Head of caudate nucleus (tissue), 42 donors: ENCODE measurements at regions not wholly inside any gene's neighbourhood (a gene's known extent, or its start where the extent isn't known, plus 50 kb on each side); places are given as distances from the start of the nearest gene placed in this dataset.

ENCODE experiments used
- DNase-seq, 42 donors: peaks; one replicate each; pipeline versions ENCODE4 v3.0.0 to v3.0.0-alpha.2; 2020 to 2021; ENCODE audit warnings: mixed read lengths in 7 of 42
- intact Hi-C: fragments of 100-400 bp; cut with DNase I; formaldehyde crosslinking; loops from one replicate; pipeline ENCODE4 v1.15.0; 2022

- DNase-seq, result no peak
- intact Hi-C loops, result no loop called here
These were observed 255.4 kb downstream of the ETNK1 start for GRCh38 chr12:22880331-22880730.

GRCh38 chr12:22880807-22881206 lies 255.8 kb downstream of the ETNK1 start:
- intact Hi-C loops, result no loop called here
- no peak for DNase-seq

GRCh38 chr12:22881878-22882385 lies 257.0 kb downstream of the ETNK1 start:
- no peak for DNase-seq
- intact Hi-C loops, result no loop called here

- intact Hi-C loops, result no loop called here
- DNase-seq, result no peak
These were observed 257.6 kb downstream of the ETNK1 start for GRCh38 chr12:22882559-22882958.

- no peak for DNase-seq
- intact Hi-C loops, result no loop called here
These were observed 268.9 kb downstream of the ETNK1 start for GRCh38 chr12:22893878-22894277.

GRCh38 chr12:22899184-22899583 lies 274.2 kb downstream of the ETNK1 start:
- DNase-seq, result no peak
- intact Hi-C loops, result no loop called here

DNA sequence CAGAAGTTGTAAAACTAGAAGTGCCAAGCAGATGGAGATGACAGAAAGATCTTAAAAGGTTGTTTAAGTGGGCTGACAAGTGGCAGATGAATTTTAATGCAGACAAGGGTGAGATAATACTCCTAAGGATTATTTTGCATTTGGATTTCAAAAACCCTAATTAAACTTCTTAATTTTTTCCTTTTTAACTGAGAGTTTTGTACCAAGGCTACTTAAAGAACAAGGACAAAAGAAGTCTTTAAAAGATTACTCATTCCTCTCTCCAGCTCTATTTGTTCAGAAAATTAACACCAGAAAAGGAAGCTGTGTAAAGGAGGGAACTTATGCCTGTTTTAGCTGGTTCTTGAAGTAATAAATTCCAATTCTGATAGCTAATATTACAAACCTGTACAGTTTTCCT lies 275.4 kb downstream of the ETNK1 start:
- intact Hi-C loops, result no loop called here
- DNase-seq, result no peak

DNA sequence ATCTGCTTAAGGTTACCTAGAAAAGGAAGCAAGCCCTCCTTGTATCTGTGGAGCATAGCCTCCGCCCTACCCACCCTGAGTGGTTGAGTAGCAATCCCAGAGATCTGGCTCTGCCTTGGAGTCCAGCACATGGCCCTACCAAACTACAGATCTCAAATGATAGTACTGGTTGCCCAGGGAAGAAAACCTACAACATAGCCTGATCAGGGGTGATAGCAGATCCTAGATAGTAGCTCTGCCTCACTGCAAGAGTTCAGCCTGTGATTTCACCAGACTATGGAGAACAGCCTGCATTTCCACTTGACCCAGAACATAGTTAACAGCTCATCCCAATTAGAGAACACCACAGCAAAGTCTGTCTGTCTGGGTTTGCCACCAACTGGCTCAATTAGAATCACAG lies 279.5 kb downstream of the ETNK1 start:
- DNase-seq, result no peak
- intact Hi-C loops, result no loop called here

DNA sequence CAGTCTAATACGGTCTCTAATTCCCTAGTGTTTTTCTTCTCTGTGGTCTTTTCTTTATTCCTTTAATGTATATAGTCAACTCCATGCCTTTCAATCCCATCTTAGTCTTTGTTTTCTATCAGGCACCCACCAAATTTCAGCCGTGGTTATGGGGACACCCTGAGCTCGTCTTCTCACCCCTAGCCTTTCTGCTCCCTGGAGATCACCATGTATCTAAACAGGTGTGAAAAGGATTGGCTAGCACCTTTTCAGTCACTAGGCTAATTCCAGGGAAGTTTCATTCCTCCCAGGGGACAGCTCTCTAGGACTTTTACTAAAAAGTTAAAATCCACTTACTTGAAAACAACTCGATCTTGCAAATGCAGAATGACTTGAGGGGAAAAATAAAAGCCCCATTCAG lies 291.3 kb downstream of the ETNK1 start:
- no peak for DNase-seq
- intact Hi-C loops, result no loop called here

GRCh38 chr12:22916815-22917214 lies 291.8 kb downstream of the ETNK1 start:
- intact Hi-C loops, result no loop called here
- DNase-seq, result no peak

- DNase-seq, result no peak
- intact Hi-C loops, result no loop called here
These were observed 294.9 kb downstream of the ETNK1 start for GRCh38 chr12:22919883-22920282.

GRCh38 chr12:22923768-22924167 lies 298.8 kb downstream of the ETNK1 start:
- DNase-seq, result no peak
- intact Hi-C loops, result no loop called here

- intact Hi-C loops, result no loop called here
- no peak for DNase-seq
These were observed 299.4 kb downstream of the ETNK1 start for GRCh38 chr12:22924391-22924790.

DNA sequence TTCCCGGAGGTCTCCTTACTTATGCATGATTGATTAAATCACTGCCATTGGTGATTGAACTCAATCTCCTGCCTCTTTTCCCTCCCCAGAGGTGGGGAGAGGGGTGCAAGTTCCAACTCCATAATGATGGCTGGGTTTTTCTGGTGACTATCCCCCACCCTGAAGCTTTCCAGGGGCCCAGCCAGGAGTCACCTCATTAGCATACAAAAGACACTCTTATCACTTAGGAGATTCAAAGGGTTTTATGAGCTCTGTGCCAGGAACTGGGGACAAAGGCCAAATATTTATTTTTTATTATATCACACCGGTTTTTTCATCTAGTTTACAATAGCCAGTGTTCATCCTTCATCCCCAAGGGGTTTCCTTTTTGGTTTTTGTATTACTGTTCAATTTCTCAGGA lies 300.7 kb downstream of the ETNK1 start:
- no peak for DNase-seq
- intact Hi-C loops, result no loop called here

DNA sequence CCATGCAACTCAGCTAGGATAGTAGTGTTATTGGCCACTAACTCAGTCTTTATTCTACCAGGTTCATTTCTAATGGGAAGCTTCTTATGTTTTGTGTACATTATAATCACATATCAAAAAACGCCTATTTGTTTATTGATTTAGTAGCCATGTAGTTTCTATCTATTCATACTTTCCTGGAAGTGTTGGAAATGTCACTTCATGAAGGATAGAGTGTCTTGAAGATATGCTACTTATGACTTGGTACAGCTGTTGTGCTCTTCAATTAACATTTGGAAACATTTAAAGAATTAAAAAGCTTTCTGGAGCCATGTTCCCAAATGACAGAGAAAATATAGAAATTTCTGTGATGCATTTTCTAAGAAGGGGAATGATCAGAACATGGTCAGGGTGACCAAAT lies 307.5 kb downstream of the ETNK1 start:
- intact Hi-C loops, result no loop called here
- DNase-seq, result no peak

DNA sequence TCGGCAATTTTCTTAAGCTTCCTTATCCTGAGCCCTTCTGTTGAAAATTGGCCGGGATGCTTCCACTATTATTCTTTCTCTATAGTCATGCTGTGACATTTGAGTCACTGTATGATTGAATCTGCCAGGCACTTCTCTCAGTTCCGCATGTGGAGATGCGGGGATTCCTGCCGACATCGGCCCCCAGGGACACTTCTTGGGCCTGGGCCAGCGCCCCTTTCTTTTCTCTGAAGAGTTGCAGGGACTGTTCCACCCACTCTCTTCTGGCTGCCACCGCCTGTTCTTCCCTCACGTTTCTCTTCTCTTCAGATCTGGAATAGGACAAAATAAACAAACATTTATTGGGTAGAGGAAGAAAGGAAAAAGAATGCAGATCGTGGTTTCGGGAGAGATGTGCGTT lies 310.1 kb downstream of the ETNK1 start:
- intact Hi-C loops, result no loop called here
- no peak for DNase-seq

GRCh38 chr12:22935501-22935900 lies 310.5 kb downstream of the ETNK1 start:
- intact Hi-C loops, result no loop called here
- no peak for DNase-seq

GRCh38 chr12:22938323-22938722 lies 313.4 kb downstream of the ETNK1 start:
- DNase-seq, result no peak
- intact Hi-C loops, result no loop called here

- no peak for DNase-seq
- intact Hi-C loops, result no loop called here
These were observed 326.2 kb downstream of the ETNK1 start for GRCh38 chr12:22951206-22951605.

- intact Hi-C loops, result no loop called here
- no peak for DNase-seq
These were observed 331.7 kb downstream of the ETNK1 start for GRCh38 chr12:22956690-22957089.

GRCh38 chr12:22967171-22967570 lies 342.2 kb downstream of the ETNK1 start:
- no peak for DNase-seq
- intact Hi-C loops, result no loop called here

DNA sequence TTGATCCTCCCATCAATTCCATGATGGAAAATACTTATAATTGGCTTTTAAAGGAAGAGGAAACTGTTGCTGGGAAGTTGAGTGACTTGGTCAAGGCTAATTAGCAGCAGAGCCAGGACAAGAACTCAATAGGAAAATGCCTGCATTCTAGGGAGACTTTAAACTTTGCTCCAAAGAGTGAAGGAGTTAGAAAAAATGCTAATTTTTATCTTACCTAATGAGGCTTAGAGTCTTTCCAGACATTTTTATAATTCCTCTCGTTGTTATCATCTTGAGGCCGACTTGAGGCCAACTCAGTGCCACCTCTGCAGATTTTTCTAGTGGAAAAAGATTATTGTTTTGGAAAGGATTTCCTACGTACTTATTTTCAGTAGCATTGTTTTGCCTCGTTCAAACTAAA lies 344.6 kb downstream of the ETNK1 start:
- intact Hi-C loops, result no loop called here
- DNase-seq, result no peak
